ENCODE measurements at regions not wholly inside any gene's neighbourhood (a gene's known extent, or its start where the extent isn't known, plus 50 kb on each side); places are given as distances from the start of the nearest gene placed in this dataset.
"Not testable (repeated sequence)": the region's sequence is repeated elsewhere in the genome, so short reads cannot be mapped to it uniquely, and the experiment has no call there.

GRCh38 chr6:10082385-10082784, 332.5 kb downstream of the TFAP2A start:
- intact Hi-C loops (cut with DNase I, micrococcal nuclease) = no loop called here
- DNase-seq = no peak
- ATAC-seq = no peak

GRCh38 chr6:10081957-10082356, 332.9 kb downstream of the TFAP2A start:
- no peak for DNase-seq
- ATAC-seq = no peak
- intact Hi-C loops (cut with DNase I, micrococcal nuclease) = no loop called here

- DNase-seq = no peak
Measured at GRCh38 chr6:10081075-10081474, 333.8 kb downstream of the TFAP2A start.

GRCh38 chr6:10080561-10080960, 334.3 kb downstream of the TFAP2A start:
- intact Hi-C loops (cut with DNase I, micrococcal nuclease) = no loop called here
- ATAC-seq (no peak), DNase-seq (no peak)

More at GRCh38 chr6:10081075-10081474, 333.8 kb downstream of the TFAP2A start:
- ATAC-seq = no peak
- intact Hi-C loops (cut with DNase I, micrococcal nuclease) = no loop called here

- intact Hi-C loops (cut with DNase I, micrococcal nuclease) = no loop called here
- no peak for DNase-seq
- no peak for ATAC-seq
Measured at GRCh38 chr6:10078581-10078980, 336.3 kb downstream of the TFAP2A start.

GRCh38 chr6:10074726-10075125, 340.1 kb downstream of the TFAP2A start:
- ATAC-seq; intact Hi-C loops (cut with DNase I, micrococcal nuclease); DNase-seq: not testable (repeated sequence)

GRCh38 chr6:10073341-10073740, 341.5 kb downstream of the TFAP2A start:
- DNase-seq (no peak), ATAC-seq (no peak)
- intact Hi-C loops (cut with DNase I, micrococcal nuclease) = no loop called here

GRCh38 chr6:10071631-10072220, 343.1 kb downstream of the TFAP2A start:
- ATAC-seq (no peak), DNase-seq (no peak)
- intact Hi-C loops (cut with DNase I, micrococcal nuclease) = no loop called here

GRCh38 chr6:10060004-10060403, 354.9 kb downstream of the TFAP2A start:
- no peak for DNase-seq
- no peak for ATAC-seq
- intact Hi-C loops (cut with DNase I, micrococcal nuclease) = no loop called here

GRCh38 chr6:10054672-10055071, 360.2 kb downstream of the TFAP2A start:
- DNase-seq (no peak), ATAC-seq (no peak)
- intact Hi-C loops (cut with DNase I, micrococcal nuclease) = no loop called here

GRCh38 chr6:10051283-10051682, 363.6 kb downstream of the TFAP2A start:
- no peak for DNase-seq
- no peak for ATAC-seq
- intact Hi-C loops (cut with DNase I, micrococcal nuclease) = no loop called here

- DNase-seq (no peak), ATAC-seq (no peak)
- intact Hi-C loops (cut with DNase I, micrococcal nuclease) = no loop called here
Measured at GRCh38 chr6:10048370-10049297, 366.2 kb downstream of the TFAP2A start.

GRCh38 chr6:10042280-10042679, 372.6 kb downstream of the TFAP2A start:
- ATAC-seq = no peak
- no peak for DNase-seq
- intact Hi-C loops (cut with DNase I, micrococcal nuclease) = no loop called here

GRCh38 chr6:10033223-10033829, 381.5 kb downstream of the TFAP2A start:
- intact Hi-C loops (cut with DNase I, micrococcal nuclease) = loop anchor here in 1 of 2 donors (10.0 kb wide), 1 partner anchor 401 kb away; no protein-coding TSS in a partner anchor
- ATAC-seq (no peak), DNase-seq (no peak)

- intact Hi-C loops (cut with DNase I, micrococcal nuclease) = loop anchor here in 1 of 2 donors (10.0 kb wide), 1 partner anchor 403 kb away; no protein-coding TSS in a partner anchor
- DNase-seq (no peak), ATAC-seq (no peak)
Measured at GRCh38 chr6:10031617-10032016, 383.3 kb downstream of the TFAP2A start.

GRCh38 chr6:10030942-10031537, 383.8 kb downstream of the TFAP2A start:
- intact Hi-C loops (cut with DNase I, micrococcal nuclease) = loop anchor here in 1 of 2 donors (10.0 kb wide), 1 partner anchor 404 kb away; no protein-coding TSS in a partner anchor
- ATAC-seq = no peak
- no peak for DNase-seq

GRCh38 chr6:10028222-10028621, 386.7 kb downstream of the TFAP2A start:
- DNase-seq = no peak
- intact Hi-C loops (cut with DNase I, micrococcal nuclease) = no loop called here
- ATAC-seq = no peak

GRCh38 chr6:10019851-10020250, 395.0 kb downstream of the TFAP2A start:
- ATAC-seq (no peak), DNase-seq (no peak)
- intact Hi-C loops (cut with DNase I, micrococcal nuclease) = no loop called here

GRCh38 chr6:10014557-10014956, 400.3 kb downstream of the TFAP2A start:
- ATAC-seq (no peak), DNase-seq (no peak)
- intact Hi-C loops (cut with DNase I, micrococcal nuclease) = no loop called here

Data from left colon (tissue), 2 donors.